ENCODE measurements at regions not wholly inside any gene's neighbourhood (a gene's known extent, or its start where the extent isn't known, plus 50 kb on each side); places are given as distances from the start of the nearest gene placed in this dataset.

DNA sequence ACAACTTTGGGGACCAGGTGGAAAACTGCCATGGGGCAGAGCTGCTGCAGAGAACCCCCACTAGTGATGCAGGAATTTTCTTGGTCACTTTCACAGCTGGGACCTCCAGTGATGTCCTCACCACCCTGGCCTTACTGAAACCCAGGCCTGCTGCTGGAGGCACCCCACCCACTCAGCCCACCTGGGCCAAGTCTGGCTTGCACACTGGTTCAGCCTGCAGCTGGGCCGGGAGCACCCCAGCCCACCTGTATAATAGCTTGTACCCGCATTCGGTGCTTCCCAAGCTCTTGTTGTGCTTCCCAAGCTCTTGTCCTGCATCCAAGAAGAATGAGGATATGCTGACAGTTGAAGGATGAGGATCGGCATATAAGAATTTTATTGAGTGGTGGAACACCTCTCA, 86.4 kb upstream of the ZMAT1 start:
- H3K4me3 ChIP-seq (ENCODE audit: low read depth, low read length) = no peak overlapping the region
- DNase-seq (ENCODE audit: low read depth) = no peak
- TF ChIP-seq, protein P1, sequence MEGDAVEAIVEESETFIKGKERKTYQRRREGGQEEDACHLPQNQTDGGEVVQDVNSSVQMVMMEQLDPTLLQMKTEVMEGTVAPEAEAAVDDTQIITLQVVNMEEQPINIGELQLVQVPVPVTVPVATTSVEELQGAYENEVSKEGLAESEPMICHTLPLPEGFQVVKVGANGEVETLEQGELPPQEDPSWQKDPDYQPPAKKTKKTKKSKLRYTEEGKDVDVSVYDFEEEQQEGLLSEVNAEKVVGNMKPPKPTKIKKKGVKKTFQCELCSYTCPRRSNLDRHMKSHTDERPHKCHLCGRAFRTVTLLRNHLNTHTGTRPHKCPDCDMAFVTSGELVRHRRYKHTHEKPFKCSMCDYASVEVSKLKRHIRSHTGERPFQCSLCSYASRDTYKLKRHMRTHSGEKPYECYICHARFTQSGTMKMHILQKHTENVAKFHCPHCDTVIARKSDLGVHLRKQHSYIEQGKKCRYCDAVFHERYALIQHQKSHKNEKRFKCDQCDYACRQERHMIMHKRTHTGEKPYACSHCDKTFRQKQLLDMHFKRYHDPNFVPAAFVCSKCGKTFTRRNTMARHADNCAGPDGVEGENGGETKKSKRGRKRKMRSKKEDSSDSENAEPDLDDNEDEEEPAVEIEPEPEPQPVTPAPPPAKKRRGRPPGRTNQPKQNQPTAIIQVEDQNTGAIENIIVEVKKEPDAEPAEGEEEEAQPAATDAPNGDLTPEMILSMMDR (IDR thresholded peaks at IDR 0.05; ENCODE audit: low read depth, low read length, missing control alignments) = no peak

DNA sequence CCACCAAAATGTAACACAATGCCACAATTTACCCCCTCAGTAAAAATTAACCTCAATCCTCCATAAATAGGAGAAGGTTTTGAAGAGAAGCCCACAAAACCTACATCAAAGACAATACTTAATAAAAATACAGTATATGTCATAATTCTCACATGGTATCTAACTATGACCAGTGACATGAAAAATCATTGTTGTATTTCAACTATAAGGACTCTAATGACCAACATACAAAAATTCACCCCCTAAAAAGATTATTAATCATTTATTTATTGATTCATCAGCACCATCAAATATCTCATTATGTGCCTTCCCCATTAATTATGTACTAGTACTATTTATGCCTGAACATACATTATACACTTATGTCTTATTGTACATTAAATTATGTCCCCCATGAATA, 77.1 kb upstream of the ZMAT1 start:
- no peak overlapping the region for H3K4me3 ChIP-seq (ENCODE audit: low read depth, low read length)
- DNase-seq (ENCODE audit: low read depth) = no peak
- TF ChIP-seq, protein P1 (IDR thresholded peaks at IDR 0.05; ENCODE audit: low read depth, low read length, missing control alignments) = no peak

DNA sequence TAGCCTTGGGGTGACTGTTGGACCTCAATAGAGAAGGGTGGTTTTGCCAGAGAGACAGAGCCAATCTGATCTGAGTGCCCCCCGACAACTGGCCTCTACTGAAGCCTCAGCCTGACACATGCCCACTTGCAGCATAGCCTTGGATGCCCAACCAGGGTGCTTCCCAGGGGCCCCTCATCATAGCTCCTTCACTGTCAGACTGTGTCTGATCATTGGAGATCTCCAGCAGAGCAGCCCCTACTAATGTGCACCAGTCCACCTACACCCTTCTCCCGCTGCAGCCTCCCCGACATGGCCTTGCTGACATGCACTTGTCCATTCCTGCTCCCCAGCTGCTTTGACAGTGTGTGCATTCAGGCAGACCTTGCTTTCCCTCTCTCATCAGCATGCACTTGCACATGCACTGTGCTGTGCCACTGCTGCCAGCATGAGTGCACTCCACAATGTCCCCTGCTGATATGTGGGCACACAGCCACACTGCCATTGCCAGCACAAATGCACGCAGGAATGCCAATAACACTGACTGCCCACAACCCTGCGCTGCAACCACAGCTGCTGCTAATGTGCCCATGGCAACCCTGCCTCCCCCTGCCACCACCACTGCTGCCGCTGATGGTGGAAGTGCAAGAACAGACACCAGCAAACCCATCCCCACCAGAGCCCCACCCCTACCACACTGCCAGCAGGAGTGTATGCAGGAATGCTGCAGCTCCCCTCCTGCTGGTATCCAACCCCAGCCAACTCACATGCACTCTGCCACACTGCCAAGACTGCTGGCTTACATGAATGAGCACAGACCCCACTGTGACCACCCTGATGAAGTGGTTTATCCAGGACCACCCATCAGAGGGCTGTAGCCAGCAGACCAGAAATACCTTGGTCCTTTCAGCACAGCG, 68.1 kb upstream of the ZMAT1 start:
- no peak for DNase-seq (ENCODE audit: low read depth)
- H3K4me3 ChIP-seq (ENCODE audit: low read depth, low read length) = no peak overlapping the region
- TF ChIP-seq, protein P1 (IDR thresholded peaks at IDR 0.05; ENCODE audit: low read depth, low read length, missing control alignments) = no peak

DNA sequence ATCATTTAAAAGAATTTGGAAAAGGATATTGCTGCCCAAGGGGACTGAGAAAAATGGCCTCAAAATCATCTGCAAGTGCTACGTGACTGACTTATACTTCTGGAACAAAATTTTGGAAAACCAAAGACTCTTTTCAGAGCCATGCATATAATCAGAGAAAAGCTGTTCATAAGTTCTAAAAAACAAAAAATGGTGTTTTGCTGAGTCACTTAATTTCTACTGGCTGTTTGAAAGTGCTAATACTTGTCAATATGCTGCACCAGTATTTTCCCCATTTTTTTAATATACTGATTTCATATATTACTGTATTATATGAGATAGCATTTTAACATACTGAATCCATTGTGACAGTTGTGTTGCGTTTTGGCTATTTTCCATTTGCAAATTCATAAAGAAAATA, 61.5 kb upstream of the ZMAT1 start:
- no peak overlapping the region for H3K4me3 ChIP-seq (ENCODE audit: low read depth, low read length)
- no peak for DNase-seq (ENCODE audit: low read depth)
- TF ChIP-seq, protein P1 (IDR thresholded peaks at IDR 0.05; ENCODE audit: low read depth, low read length, missing control alignments) = no peak

DNA sequence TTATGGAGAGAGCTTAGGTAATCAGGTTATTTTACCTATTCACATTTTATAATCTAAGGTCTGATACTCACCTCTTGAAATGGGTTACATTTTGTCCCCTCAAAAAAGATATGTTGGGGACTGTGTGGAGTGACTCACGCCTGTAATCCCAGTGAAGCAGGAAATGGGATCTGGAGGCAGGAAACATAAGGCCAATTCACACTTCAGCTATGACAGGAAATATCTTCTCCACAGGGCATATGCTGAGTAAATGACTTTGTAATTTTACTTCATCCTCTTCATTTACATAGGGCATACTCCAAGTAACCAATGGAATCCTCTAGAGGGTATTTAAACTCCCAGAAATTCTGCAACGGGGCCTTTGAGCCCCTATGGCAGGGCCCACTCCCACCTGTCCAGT, 54.8 kb upstream of the ZMAT1 start:
- DNase-seq (ENCODE audit: low read depth) = no peak
- no peak overlapping the region for H3K4me3 ChIP-seq (ENCODE audit: low read depth, low read length)
- TF ChIP-seq, protein P1 (IDR thresholded peaks at IDR 0.05; ENCODE audit: low read depth, low read length, missing control alignments) = no peak
